ENCODE measurements at regions not wholly inside any gene's neighbourhood (a gene's known extent, or its start where the extent isn't known, plus 50 kb on each side); places are given as distances from the start of the nearest gene placed in this dataset.
"Not testable (repeated sequence)": the region's sequence is repeated elsewhere in the genome, so short reads cannot be mapped to it uniquely, and the experiment has no call there.

GRCh38 chr7:13259930-13260329, 572.5 kb downstream of the ARL4A start:
- no peaks in the 10 kb centered on the region for H3K36me3 ChIP-seq (ENCODE audit: control insufficient read depth, insufficient read depth, low read length)
- DNase-seq (ENCODE audit: low read depth): no peak
- ChIA-PET POLR2A (no interaction called here), CTCF (interaction anchor here (0.9 to 3.4 kb wide), 4 partner anchors 573 to 735 kb away, joined by 3 to 14 read pairs (median 8); partner anchors contain the start of gene ARL4A)
- no peak overlapping the region for H3K4me3 ChIP-seq (ENCODE audit: low read depth, low read length)
- no peak for TF ChIP-seq CTCF (IDR thresholded peaks at IDR 0.05; ENCODE audit: insufficient read depth, low read depth, low read length)
- no peaks in the 10 kb centered on the region for H3K27me3 ChIP-seq (ENCODE audit: control insufficient read depth, insufficient read depth, low read length)

- Histone ChIP-seq H3K4me3 (ENCODE audit: low read depth, low read length) (no peak overlapping the region), H3K36me3 (ENCODE audit: control insufficient read depth, insufficient read depth, low read length) (no peaks in the 10 kb centered on the region), H3K27me3 (ENCODE audit: control insufficient read depth, insufficient read depth, low read length) (no peaks in the 10 kb centered on the region)
- POLR2A ChIA-PET: no interaction called here
- CTCF ChIA-PET: interaction anchor here (0.6 to 3.4 kb wide), 14 partner anchors 14 to 740 kb away, joined by 3 to 17 read pairs (median 4); partner anchors contain the start of gene ARL4A
- no peak for DNase-seq (ENCODE audit: low read depth)
- peak; percentile 49 for TF ChIP-seq CTCF (IDR thresholded peaks at IDR 0.05; ENCODE audit: insufficient read depth, low read depth, low read length)
Measured at GRCh38 chr7:13262929-13263530, 575.6 kb downstream of the ARL4A start.

GRCh38 chr7:13265271-13265670, 577.8 kb downstream of the ARL4A start:
- no peak for DNase-seq (ENCODE audit: low read depth)
- Histone ChIP-seq H3K27me3 (ENCODE audit: control insufficient read depth, insufficient read depth, low read length) (no peaks in the 10 kb centered on the region), H3K4me3 (ENCODE audit: low read depth, low read length) (no peak overlapping the region), H3K36me3 (ENCODE audit: control insufficient read depth, insufficient read depth, low read length) (no peaks in the 10 kb centered on the region)
- ChIA-PET CTCF (interaction anchor here (0.9 to 2.5 kb wide), 2 partner anchors 580 to 1426 kb away, joined by 3 to 5 read pairs; no protein-coding TSS in a partner anchor), POLR2A (no interaction called here)
- TF ChIP-seq CTCF (IDR thresholded peaks at IDR 0.05; ENCODE audit: insufficient read depth, low read depth, low read length): no peak

- DNase-seq (ENCODE audit: low read depth); H3K36me3 ChIP-seq (ENCODE audit: control insufficient read depth, insufficient read depth, low read length); H3K4me3 ChIP-seq (ENCODE audit: low read depth, low read length); CTCF ChIA-PET; H3K27me3 ChIP-seq (ENCODE audit: control insufficient read depth, insufficient read depth, low read length); POLR2A ChIA-PET: not testable (repeated sequence)
Measured at GRCh38 chr7:13274205-13274604, 586.8 kb downstream of the ARL4A start.

- ChIA-PET POLR2A (no interaction called here), CTCF (interaction anchor here (1.2 to 1.3 kb wide), 2 partner anchors 638 to 1182 kb away, joined by 3 read pairs; no protein-coding TSS in a partner anchor)
- Histone ChIP-seq H3K36me3 (ENCODE audit: control insufficient read depth, insufficient read depth, low read length) (no peaks in the 10 kb centered on the region), H3K27me3 (ENCODE audit: control insufficient read depth, insufficient read depth, low read length) (no peaks in the 10 kb centered on the region), H3K4me3 (ENCODE audit: low read depth, low read length) (no peak overlapping the region)
- TF ChIP-seq CTCF (IDR thresholded peaks at IDR 0.05; ENCODE audit: insufficient read depth, low read depth, low read length): 0 out of 2 replicates have a peak, but pooled peaks have one; percentile 25
- DNase-seq (ENCODE audit: low read depth): no peak
Measured at GRCh38 chr7:13276977-13277376, 589.5 kb downstream of the ARL4A start.

- H3K36me3 ChIP-seq (ENCODE audit: control insufficient read depth, insufficient read depth, low read length): no peaks in the 10 kb centered on the region
- CTCF ChIA-PET: interaction anchor here (0.7 to 1.8 kb wide), 6 partner anchors 247 to 1420 kb away, joined by 3 to 13 read pairs (median 3); no protein-coding TSS in a partner anchor
- no peak overlapping the region for H3K4me3 ChIP-seq (ENCODE audit: low read depth, low read length)
- POLR2A ChIA-PET: no interaction called here
- no peak for DNase-seq (ENCODE audit: low read depth)
- TF ChIP-seq CTCF (IDR thresholded peaks at IDR 0.05; ENCODE audit: insufficient read depth, low read depth, low read length): no peak
- no peaks in the 10 kb centered on the region for H3K27me3 ChIP-seq (ENCODE audit: control insufficient read depth, insufficient read depth, low read length)
Measured at GRCh38 chr7:13278020-13278419, 590.6 kb downstream of the ARL4A start.

Data from BJ (cell line).